ENCODE measurements at regions not wholly inside any gene's neighbourhood (a gene's known extent, or its start where the extent isn't known, plus 50 kb on each side); places are given as distances from the start of the nearest gene placed in this dataset.

GRCh38 chr2:18125303-18125702 lies 246.8 kb downstream of the KCNS3 start:
- Histone ChIP-seq H3K27me3 (replicated peaks in 1 of 2; ENCODE audit: control insufficient read depth in 2 of 2, insufficient read depth in 2 of 2, low read length in 1 of 2) (no peaks in the 10 kb centered on the region; a peak in 1 of 4 replicates), H3K79me2 (ENCODE audit: control insufficient read depth, insufficient read depth, low read length) (no peaks in the 10 kb centered on the region), H3K4me2 (ENCODE audit: control insufficient read depth, insufficient read depth) (no peak overlapping the region), H3K36me3 (ENCODE audit: control insufficient read depth in 2 of 2, insufficient read depth in 2 of 2, low read length in 1 of 2) (no peaks in the 10 kb centered on the region), H4K20me1 (ENCODE audit: control insufficient read depth, insufficient read depth) (no peaks in the 10 kb centered on the region), H3K4me1 (ENCODE audit: control insufficient read depth, insufficient read depth, low read length) (no peaks in the 10 kb centered on the region), H2AFZ (ENCODE audit: control insufficient read depth, low read depth, low read length) (no peak overlapping the region), H3K27ac (ENCODE audit: control insufficient read depth, insufficient read depth) (no peak overlapping the region), H3K9ac (ENCODE audit: control insufficient read depth, insufficient read depth, low read length) (no peak overlapping the region), H3K9me3 (replicated peaks; ENCODE audit: control insufficient read depth, insufficient read depth, low read length) (no peaks in the 10 kb centered on the region), H3K4me3 (no peak overlapping the region)
- 0% methylated on average over 1 of the region's 1 CpG for WGBS (ENCODE audit: insufficient coverage, insufficient replicate concordance, low lambda C conversion rate, missing lambda C conversion rate)
- ATAC-seq (no peak), DNase-seq (ENCODE audit: low read depth, low spot score) (no peak), FAIRE-seq (no peak)
- BruUV-seq (replicated peaks) = no TSS peak
- intact Hi-C loops (cut with micrococcal nuclease; ENCODE audit: unreplicated experiment) = no loop called here
- ChIA-PET SMC1A (ENCODE audit: uncharacterized antibody, unreplicated experiment) (no interaction called here), CTCF (interaction anchor here (0.7 kb wide), 1 partner anchor 25 kb away, joined by 7 read pairs; no protein-coding TSS in a partner anchor), POLR2A (no interaction called here), RAD21 (ENCODE audit: unreplicated experiment) (no interaction called here)
- TF ChIP-seq IRF5 (IDR thresholded peaks at IDR 0.05; ENCODE audit: borderline replicate concordance) (no peak), ZZZ3 (IDR thresholded peaks at IDR 0.05; ENCODE audit: control insufficient read depth, insufficient read length, low read depth) (no peak), SREBF2 (IDR thresholded peaks at IDR 0.05; ENCODE audit: low read length) (no peak), E4F1 (IDR thresholded peaks at IDR 0.05; ENCODE audit: borderline replicate concordance, partially characterized antibody) (no peak), TARDBP (IDR thresholded peaks at IDR 0.05; ENCODE audit: borderline replicate concordance) (no peak), CEBPB (IDR thresholded peaks at IDR 0.05; ENCODE audit: borderline replicate concordance in 1 of 2, low read depth in 2 of 2, low read length in 2 of 2) (no peak), ZNF217 (IDR thresholded peaks at IDR 0.05) (no peak), ZNF24 (IDR thresholded peaks at IDR 0.05) (no peak)
- in situ Hi-C loops (cut with MboI) = no loop called here
